ENCODE measurements at regions not wholly inside any gene's neighbourhood (a gene's known extent, or its start where the extent isn't known, plus 50 kb on each side); places are given as distances from the start of the nearest gene placed in this dataset.

DNA sequence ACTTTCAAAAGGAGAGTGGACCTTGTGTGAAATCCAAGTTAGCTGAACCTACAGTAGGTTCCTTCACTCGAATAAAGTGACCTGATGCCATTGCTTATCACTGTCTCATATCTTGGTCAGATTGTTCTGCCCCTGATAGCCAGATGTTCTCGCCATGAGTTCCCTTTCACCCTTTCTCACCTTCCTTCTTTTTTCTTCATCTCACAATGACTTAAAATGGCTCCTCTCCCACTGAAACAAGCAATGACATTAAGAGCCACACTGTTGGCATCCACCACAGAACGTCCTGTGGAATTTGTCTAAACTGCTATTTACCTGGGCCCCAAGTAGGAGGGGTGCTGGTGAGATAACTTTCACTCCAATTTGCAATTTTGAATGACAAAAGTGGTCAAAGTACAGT is 227.6 kb upstream of the PPP1R2C start:
- TF ChIP-seq PPARA (CRISPR knock-in tag; IDR thresholded peaks at IDR 0.05; ENCODE audit: borderline replicate concordance) = no peak
- TF ChIP-seq, protein P1, sequence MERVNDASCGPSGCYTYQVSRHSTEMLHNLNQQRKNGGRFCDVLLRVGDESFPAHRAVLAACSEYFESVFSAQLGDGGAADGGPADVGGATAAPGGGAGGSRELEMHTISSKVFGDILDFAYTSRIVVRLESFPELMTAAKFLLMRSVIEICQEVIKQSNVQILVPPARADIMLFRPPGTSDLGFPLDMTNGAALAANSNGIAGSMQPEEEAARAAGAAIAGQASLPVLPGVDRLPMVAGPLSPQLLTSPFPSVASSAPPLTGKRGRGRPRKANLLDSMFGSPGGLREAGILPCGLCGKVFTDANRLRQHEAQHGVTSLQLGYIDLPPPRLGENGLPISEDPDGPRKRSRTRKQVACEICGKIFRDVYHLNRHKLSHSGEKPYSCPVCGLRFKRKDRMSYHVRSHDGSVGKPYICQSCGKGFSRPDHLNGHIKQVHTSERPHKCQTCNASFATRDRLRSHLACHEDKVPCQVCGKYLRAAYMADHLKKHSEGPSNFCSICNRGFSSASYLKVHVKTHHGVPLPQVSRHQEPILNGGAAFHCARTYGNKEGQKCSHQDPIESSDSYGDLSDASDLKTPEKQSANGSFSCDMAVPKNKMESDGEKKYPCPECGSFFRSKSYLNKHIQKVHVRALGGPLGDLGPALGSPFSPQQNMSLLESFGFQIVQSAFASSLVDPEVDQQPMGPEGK (CRISPR knock-in tag; IDR thresholded peaks at IDR 0.05; ENCODE audit: borderline replicate concordance) = no peak
- TF ChIP-seq ZNF565 (CRISPR knock-in tag; conservative IDR thresholded peaks at IDR 0.05; ENCODE audit: low read depth) = no peak
- no peak for TF ChIP-seq ZNF8 (CRISPR knock-in tag; IDR thresholded peaks at IDR 0.05)
- no peak for TF ChIP-seq TCF4 (CRISPR knock-in tag; IDR thresholded peaks at IDR 0.05; ENCODE audit: borderline replicate concordance)
- no peak for TF ChIP-seq CREB5 (CRISPR knock-in tag; IDR thresholded peaks at IDR 0.05; ENCODE audit: low read depth)
- no peak for TF ChIP-seq ISL1 (CRISPR knock-in tag; IDR thresholded peaks at IDR 0.05)
- TF ChIP-seq ZFP30 (CRISPR knock-in tag; IDR thresholded peaks at IDR 0.05) = no peak
- no peak for TF ChIP-seq BACH2 (CRISPR knock-in tag; IDR thresholded peaks at IDR 0.05; ENCODE audit: borderline replicate concordance)
- TF ChIP-seq, protein P2, sequence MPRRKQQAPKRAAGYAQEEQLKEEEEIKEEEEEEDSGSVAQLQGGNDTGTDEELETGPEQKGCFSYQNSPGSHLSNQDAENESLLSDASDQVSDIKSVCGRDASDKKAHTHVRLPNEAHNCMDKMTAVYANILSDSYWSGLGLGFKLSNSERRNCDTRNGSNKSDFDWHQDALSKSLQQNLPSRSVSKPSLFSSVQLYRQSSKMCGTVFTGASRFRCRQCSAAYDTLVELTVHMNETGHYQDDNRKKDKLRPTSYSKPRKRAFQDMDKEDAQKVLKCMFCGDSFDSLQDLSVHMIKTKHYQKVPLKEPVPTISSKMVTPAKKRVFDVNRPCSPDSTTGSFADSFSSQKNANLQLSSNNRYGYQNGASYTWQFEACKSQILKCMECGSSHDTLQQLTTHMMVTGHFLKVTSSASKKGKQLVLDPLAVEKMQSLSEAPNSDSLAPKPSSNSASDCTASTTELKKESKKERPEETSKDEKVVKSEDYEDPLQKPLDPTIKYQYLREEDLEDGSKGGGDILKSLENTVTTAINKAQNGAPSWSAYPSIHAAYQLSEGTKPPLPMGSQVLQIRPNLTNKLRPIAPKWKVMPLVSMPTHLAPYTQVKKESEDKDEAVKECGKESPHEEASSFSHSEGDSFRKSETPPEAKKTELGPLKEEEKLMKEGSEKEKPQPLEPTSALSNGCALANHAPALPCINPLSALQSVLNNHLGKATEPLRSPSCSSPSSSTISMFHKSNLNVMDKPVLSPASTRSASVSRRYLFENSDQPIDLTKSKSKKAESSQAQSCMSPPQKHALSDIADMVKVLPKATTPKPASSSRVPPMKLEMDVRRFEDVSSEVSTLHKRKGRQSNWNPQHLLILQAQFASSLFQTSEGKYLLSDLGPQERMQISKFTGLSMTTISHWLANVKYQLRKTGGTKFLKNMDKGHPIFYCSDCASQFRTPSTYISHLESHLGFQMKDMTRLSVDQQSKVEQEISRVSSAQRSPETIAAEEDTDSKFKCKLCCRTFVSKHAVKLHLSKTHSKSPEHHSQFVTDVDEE (CRISPR knock-in tag; IDR thresholded peaks at IDR 0.05) = no peak
- no peak for TF ChIP-seq SNAI2 (CRISPR knock-in tag; IDR thresholded peaks at IDR 0.05)
- no peak for TF ChIP-seq TOX (CRISPR knock-in tag; IDR thresholded peaks at IDR 0.05; ENCODE audit: borderline replicate concordance)
- no peak for TF ChIP-seq RARB (CRISPR knock-in tag; IDR thresholded peaks at IDR 0.05)
- TF ChIP-seq ESRRG (CRISPR knock-in tag; IDR thresholded peaks at IDR 0.05) = no peak
- TF ChIP-seq CSDC2 (CRISPR knock-in tag; IDR thresholded peaks at IDR 0.05) = no peak
- no peak for TF ChIP-seq OSR1 (CRISPR knock-in tag; IDR thresholded peaks at IDR 0.05)
- TF ChIP-seq ZFP3 (CRISPR knock-in tag; IDR thresholded peaks at IDR 0.05) = no peak
- TF ChIP-seq CSRNP3 (CRISPR knock-in tag; IDR thresholded peaks at IDR 0.05) = no peak
- ATAC-seq = no peak

DNA sequence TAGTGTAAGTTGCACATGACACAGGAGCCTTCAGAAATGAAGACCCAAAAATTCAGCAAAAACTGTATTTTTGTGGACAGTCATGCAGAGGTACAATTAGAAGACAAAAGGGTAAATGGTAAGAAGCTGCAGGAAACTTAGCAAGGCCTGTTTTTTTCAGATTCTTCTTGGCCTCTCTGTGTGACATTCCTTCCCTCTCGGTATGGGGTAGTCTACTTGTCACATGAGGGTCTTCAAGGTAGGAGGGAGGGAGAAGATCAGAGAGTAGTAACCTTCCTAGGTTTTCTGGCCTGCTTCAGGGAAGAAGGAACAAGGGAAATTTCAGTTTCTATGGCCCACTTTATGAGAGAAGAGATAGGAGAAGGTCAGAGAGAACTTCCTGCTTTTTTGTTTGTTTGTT is 230.4 kb upstream of the PPP1R2C start:
- no peak for ATAC-seq
- TF ChIP-seq ZNF70 (CRISPR knock-in tag; IDR thresholded peaks at IDR 0.05) (no peak), CREB5 (CRISPR knock-in tag; IDR thresholded peaks at IDR 0.05; ENCODE audit: low read depth) (no peak), SNAI2 (CRISPR knock-in tag; IDR thresholded peaks at IDR 0.05) (no peak), ESRRG (CRISPR knock-in tag; IDR thresholded peaks at IDR 0.05) (no peak), ISL1 (CRISPR knock-in tag; IDR thresholded peaks at IDR 0.05) (no peak), ZNF8 (CRISPR knock-in tag; IDR thresholded peaks at IDR 0.05) (no peak), ZFP30 (CRISPR knock-in tag; IDR thresholded peaks at IDR 0.05) (no peak), BACH2 (CRISPR knock-in tag; IDR thresholded peaks at IDR 0.05; ENCODE audit: borderline replicate concordance) (no peak), CSDC2 (CRISPR knock-in tag; IDR thresholded peaks at IDR 0.05) (no peak), POU6F1 (CRISPR knock-in tag; IDR thresholded peaks at IDR 0.05; ENCODE audit: borderline replicate concordance, low read depth) (no peak), ZNF565 (CRISPR knock-in tag; conservative IDR thresholded peaks at IDR 0.05; ENCODE audit: low read depth) (no peak)
- TF ChIP-seq, protein P2 (CRISPR knock-in tag; IDR thresholded peaks at IDR 0.05) = no peak
